ENCODE measurements at regions not wholly inside any gene's neighbourhood (a gene's known extent, or its start where the extent isn't known, plus 50 kb on each side); places are given as distances from the start of the nearest gene placed in this dataset.

DNA sequence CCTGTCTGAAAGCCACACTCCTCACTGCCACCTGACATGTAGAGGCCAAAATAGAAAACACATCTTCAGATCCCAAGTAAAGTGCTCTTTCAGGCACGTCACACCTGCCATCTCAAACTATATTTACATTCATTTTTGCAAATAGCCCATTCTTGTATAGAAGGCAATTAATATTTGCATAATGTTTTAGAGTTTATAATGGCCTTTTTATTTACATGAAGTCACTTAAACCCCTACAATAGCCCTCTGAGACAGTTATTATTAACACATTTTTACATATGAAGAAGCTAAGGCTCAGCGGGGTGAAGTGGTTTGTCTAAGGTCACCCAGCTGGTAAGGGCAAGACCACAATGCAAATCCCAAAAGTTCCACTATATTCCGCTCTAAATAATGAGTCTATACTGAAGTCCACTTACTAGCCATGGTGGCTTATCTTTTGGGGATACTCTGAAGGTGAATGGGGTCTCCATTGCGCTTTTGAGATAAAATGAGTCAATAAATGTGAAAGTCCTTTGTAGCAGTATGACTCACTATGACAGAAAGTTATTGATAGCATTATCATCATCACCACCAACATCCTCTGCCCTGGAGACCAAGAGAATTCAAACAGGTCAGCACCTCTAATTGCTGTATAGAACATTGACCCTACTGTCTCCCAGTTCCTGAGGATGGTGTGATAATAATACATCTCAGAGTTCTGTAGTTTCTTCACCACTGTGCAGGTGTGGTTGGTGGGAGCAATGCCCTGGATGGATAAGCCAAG lies 155.9 kb upstream of the BCL6 start:
- no peak for DNase-seq (ENCODE audit: low read depth)

DNA sequence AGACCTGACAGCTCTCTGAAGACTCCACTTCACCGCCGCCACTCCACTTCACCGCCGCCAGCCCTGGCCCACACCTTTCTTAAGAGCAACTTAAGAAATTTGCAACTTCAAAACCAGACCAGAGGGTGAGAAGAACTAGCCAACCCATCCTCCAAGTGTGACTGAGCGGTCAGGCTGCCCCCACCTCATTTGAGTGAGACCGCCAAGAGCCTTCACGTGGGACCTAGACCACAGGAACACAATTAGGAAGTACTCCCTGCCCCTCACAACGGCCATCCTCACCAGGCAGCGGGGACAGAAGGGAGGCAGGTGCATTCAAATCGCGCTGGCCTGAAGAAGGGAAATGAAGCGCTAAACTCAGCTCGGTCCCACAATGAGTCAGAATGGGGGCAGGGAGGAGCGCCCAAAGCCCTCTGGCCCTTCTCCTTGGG lies 156.8 kb upstream of the BCL6 start:
- DNase-seq (ENCODE audit: low read depth), result no peak

DNA sequence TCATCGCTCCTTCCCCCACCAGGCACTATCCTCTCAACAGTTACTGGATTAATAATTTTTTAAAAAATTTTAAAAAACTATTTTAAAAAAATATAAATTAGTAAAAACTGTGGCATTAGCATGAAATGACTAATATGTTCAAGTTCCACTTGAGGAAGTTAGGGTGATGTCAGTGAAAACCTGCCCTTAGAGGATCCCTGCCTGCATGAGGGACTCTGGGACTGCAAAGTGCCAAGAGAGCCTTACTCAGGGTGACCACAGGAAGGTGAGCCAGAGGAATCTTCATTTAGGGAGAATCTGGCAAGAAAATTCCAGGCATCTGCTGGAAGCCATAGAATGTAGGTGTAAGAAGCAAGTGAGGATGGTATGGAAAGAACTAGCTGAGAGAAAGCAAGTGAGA lies 157.7 kb upstream of the BCL6 start:
- peak; percentile 20 for DNase-seq (ENCODE audit: low read depth)

DNA sequence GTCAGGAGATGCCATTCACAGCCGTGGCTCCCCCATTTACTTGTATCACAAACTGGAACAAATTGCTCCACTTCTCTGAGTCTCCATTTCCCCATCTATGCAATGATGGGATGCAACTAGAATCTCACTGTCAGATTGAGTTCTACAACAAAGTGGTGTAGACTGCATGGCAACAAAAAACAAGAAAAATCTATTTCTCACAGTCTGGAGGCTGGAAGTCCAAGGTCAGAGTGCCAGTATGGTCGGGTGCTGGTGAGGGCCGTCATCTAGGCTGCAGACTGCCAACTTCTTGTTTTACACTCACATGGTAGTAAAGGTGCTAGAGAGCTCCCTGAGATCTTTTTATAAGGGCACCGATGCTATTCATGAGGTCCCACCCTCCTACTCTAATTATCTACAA lies 158.4 kb upstream of the BCL6 start:
- no peak for DNase-seq (ENCODE audit: low read depth)

DNA sequence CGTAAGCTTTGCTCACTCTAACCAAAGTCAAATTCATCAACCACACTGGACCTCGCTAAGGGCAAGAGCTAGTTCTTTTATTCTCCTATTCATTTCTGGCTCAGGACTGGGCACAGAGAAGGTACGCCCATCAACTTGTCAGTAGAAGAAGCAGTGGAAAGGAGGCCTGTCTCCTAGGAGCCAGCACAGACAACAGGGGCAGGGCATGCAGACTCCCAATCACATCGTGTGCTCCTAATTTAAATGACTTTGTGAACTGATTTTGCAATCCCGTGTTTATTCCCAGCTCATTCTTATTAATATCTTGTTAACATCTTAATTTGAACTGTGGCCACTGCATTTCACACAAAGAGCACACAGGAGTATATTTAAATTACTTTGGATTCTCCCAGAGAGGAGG lies 161.1 kb upstream of the BCL6 start:
- DNase-seq (ENCODE audit: low read depth), result no peak

DNA sequence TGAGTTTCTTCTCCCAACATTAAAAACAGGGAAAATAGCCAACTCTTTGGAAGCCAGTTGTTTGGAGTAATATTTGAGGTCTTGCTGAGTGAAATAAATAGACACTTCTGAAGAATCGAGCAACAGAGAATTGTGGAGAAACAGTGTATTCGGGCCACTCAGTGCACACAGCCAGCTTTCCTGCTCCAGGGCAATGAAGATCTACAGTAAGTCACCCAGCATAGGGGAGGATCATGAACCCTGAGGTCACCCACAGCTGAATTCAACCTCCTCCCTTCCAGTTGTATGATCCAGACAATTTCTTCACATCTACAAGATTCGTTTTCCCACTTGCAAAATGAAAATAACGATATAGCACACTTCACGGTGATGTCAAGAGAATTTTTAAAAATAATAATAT lies 161.7 kb upstream of the BCL6 start:
- DNase-seq (ENCODE audit: low read depth), result no peak

DNA sequence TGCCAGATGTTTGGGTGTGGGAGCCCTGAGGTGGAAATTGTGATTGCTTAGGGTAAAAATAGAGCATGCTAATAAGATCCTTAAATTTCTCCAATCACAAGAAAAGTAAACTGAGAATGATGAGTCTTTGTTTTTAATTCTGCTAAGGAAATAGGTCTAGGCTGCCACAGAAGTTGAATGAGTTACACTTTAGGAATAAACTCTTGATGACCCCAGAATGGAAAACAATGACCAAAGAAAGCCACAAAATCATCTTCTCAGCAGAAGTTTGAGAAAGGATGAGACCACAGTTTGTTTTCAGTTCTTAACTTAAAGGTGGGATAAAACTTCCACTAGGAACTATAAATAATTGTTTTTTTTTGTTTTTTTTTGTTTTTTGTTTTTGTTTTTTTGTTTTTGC lies 164.6 kb upstream of the BCL6 start:
- peak; percentile 60 for DNase-seq (ENCODE audit: low read depth)

DNA sequence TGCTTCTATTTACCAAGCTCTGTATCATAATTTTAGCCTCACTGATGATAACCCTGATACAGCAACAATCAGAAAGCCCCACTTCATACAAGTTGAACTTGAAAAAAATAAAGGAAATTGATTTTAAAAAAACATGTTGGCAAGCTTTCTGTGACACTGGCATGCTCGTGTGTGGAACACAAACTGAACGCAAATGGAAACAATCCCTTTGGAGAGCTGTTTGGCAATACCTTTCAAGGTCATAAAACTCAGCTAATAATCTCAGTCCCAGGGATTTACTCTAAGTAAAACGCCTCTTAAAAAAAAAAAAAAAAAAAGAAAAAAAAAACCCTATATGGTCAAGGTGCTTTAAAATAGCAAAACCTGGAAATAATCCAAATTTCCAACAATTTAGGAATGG lies 166.7 kb upstream of the BCL6 start:
- DNase-seq (ENCODE audit: low read depth), result no peak

DNA sequence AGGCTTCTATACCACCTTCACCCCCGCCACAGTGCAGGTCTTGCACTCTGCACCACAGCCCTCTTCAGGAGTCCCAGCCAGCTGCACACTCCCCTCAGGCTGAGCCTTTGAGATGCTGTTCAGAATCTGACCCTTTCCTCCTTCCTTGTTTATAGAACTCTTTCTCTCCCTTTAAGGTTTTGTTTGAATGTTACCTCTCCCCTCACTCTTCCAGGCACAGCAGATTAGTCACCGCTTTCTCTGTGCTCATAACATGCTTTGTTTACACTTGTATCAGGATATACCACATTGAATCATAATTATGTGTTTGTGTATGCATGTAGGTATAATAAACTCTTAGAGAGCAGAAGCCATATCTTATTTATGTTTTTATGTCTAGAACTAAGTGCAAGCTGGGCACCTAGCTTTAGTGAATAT lies 168.4 kb upstream of the BCL6 start:
- peak; percentile 61 for DNase-seq (ENCODE audit: low read depth)

DNA sequence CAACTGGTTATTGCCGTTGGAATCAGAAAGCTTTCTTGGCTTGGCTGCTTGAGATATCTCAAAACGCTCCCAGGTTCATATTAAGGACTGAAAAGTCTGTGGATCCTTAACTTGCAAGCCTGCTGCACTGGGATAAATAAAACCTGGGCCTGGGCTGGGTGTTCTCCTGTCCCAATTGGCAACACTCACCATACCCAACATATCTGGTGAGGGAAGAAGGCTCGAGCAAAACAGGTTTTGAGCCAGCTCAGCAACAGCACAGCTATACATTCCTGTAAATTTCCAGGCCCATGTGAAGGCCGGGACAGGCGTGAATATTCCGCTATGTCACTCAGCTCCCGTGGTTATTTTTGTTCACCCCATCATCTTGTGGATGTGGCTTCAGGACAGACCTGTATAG lies 169.0 kb upstream of the BCL6 start:
- DNase-seq (ENCODE audit: low read depth), result peak; percentile 14

DNA sequence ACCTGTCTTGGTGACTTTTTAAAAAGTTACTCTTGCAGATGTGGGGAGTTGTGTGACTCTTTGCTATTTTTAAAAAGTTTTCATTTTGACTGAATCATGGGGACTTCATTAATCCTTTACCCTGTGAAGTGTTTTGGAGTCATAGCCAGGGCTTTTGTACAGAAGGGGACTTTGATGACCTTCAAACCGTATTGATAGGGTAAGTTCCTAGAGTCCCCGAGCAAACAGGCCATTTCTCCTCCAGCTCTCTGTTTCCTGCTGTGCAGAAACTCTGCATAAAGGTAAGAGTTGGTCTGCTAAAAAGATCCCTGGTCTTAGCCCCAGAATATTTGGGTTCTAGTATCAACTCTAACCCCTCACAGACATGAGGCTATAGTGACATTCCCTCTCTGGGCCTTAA lies 170.8 kb upstream of the BCL6 start:
- DNase-seq (ENCODE audit: low read depth), result no peak

DNA sequence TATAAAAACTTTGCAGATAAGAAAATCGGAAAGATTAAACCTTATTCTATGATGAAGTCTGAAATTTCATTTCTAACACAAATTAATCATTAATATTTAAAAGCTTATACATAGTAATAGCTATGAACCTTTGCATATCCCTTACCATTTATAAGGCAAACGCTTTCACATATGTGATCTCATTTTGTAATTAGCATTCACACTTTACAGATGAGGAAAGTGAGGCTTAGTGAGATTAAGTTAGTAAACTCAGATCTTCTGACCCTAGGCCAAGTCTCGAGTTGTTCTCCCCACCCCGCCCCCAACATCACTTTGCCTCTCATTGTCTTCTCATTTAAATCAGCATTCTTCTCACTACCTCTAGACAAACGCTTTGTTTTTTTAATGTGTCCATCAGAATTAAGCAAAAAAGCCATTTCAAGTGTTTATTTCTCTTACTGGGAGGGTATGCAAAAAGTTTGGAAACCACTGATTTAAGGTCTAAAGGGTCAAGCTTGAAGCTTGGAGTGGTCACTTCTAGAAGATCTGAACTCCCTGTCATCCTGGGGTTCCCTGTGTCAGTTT lies 172.9 kb upstream of the BCL6 start:
- no peak for DNase-seq (ENCODE audit: low read depth)

DNA sequence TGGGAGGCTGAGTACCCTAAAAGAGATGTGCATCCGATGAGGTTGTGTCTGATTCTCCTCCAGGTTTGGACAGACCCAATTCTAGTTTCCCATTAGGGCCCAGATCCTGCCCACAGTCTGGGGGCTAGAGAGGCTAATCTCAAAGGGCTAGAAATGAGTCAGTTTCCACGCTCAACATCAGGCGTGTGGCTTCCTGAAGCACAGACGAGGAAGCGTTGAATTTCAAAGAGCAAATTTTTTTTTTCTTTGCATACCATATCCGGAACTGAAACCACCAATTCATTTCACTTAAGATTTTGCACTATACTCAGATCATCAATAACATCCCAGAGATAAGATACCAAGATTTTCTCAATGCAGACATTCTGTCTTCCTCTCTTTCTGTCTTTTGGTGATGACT lies 173.8 kb upstream of the BCL6 start:
- DNase-seq (ENCODE audit: low read depth), result no peak

DNA sequence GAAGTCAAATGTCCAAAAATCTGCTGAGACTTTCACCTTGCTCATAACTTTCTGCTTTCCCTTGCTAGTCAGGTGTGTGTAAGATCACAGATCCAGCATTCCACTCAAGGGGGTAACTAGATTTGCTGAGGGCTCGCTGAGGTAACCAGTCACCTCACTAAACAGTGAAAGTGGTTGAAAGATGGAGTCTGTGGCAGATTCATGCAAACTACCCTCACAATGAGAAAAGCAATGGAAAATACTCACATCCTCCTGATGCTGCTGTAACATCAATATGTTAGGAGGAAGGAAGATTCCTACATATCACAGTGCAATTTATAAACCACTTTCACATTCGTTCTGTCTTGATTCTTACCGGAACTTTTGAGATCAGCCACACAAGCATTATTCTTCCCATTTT lies 174.3 kb upstream of the BCL6 start:
- no peak for DNase-seq (ENCODE audit: low read depth)

DNA sequence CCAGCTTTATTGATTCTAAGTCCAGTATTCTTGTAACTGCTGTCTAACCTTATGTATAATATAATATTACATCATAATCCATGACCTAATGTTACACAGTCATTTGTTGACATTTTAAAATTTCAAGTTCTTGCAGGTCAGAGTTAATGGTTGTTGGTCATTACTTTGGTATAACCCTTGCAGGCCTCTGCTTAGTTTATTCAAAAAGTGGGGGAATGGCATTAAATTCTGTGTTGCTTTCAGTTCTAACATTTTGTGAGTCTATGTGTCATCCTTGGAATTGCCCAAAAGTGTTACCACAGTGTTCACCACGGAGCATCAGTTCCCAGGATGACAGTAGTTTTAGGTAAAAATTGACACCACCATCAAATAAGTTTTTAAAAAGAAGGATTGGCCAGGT lies 174.8 kb upstream of the BCL6 start:
- peak; percentile 26 for DNase-seq (ENCODE audit: low read depth)

DNA sequence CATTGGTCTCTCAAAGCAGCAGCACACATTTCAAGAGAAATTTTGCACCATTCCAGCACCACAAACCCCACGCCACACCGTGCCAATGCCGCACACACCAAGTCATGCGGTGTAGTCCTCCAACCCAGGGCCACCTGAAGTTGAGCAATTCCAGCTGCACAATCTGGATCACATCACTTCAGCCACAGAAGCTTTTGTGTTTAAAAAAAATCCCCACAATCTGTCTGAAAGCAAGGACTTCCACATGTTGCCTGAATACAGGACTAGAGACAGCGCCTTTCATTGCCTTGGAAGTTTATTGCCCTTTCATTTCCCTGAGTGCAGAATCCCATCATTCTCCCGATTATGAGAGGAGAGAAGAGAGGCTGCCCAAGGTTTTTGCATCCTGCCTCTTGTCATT lies 175.6 kb upstream of the BCL6 start:
- DNase-seq (ENCODE audit: low read depth), result no peak

DNA sequence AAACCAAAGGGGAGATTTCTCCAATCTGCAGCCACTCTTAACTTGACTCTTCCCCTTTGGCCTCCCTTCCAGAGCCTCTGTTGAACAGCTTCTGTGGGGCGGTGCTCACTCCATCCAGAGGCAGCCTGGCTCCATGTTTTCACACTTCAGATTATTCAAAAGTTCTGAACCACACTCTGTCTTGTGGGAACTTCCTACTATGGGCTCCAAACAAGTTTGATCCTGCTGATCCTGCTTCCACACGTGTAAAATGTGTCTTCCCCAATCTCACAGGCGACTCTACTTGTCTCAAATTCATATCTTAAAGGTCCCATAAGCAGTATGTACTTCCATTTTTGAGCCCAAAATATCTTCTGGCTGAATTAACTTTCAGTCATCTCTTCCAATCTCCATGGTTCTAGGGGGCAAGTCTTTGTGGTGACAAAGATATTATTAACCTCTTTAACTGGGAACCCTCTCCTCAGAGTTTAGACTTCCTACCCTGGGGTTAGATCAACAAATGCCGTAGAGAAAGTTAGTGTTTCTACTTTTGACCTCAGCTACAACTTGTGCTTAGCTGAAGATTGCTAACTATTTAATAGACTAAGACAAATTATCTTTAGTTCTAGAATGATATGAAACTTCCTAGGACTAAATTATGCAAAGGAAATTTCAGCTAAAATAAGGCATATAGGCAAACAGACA lies 176.3 kb upstream of the BCL6 start:
- peak; percentile 51 for DNase-seq (ENCODE audit: low read depth)

DNA sequence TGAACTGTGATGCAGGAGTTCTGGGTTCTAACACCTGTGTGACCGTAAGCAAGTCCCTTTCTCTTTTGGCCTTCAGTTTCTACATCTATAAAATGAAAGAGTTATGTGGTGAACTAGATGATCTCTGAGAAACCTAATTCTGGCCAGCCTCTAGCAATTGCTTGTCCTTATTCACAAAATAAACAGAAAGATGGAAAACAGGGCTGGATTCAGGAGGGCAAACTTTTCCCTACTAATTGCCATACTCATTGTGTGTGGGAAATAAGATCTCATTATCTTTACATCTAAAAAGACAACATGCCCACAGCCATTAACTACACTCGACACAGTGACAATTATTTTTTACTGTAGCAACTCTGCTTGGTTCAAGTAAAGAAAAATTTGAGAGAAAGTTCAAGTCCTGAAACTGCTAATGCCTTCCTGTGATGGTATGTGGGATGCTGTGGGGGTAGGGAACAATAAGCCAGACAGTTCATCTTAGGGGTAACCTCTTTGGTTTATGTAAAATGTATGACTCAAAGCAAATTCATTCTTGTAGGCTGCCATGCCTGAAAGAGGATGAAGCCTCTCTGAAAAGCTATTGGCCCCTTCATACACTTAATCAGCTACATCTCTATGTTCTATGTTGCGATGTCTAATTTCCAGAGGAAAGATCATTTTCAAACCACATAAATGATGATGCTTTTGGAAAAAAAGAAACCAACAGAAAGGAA lies 177.6 kb upstream of the BCL6 start:
- peak; percentile 91 for DNase-seq (ENCODE audit: low read depth)

DNA sequence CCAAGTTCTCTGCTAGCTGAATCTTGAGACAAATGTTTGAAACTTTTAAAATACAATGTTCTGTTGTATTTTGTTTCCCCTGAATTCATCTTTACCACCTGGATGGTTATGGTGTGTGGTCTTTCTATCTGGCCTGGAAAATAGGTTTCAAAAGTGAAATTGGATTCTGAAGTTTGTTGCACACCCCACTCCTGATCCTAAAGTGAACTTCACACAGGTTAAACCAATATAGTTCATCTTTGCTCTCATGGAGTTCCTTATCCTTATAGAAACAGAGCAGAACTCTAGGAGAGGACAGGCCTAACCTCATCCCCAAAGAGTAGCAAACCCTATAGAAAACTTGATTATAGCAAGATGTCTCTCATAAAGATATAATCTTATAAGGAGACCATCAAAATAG lies 179.4 kb upstream of the BCL6 start:
- DNase-seq (ENCODE audit: low read depth), result no peak

DNA sequence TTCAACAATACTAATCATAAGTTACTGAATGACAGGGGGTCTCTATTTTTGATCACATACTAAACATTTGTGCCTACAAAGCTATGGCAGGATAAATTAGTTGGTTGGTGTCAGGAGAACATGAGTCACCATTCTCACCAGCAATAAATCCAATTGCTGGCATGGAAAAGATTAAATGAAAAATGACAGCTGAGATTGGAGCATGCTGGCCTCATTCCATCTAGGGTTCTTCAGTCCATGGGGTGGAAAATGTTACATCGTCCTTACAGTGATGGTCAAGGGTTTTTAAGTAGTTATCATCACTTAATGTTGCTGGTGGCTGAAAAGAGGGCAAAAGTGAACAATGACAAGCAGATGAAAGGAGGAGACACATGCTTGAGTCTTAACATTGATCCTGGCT lies 180.1 kb upstream of the BCL6 start:
- peak; percentile 31 for DNase-seq (ENCODE audit: low read depth)

DNA sequence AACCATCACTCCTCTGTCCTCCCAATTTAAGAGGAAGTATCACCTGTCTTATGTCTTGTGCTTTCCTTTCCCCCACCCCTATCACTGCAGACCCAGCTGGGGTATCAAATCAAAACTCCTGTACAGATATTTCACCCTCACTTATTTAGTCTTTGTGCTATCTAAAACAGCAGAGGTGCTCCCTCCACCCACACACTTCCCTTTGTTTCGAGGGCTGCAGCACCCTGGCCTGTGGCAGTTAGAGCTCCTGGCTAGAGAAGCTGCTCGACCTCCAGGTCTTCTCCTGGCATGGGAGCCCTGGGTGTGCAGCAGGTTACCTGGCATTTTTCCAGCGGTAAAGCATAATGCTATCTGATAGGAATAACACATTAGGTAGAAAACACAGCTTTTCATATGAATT lies 181.4 kb upstream of the BCL6 start:
- DNase-seq (ENCODE audit: low read depth), result no peak

DNA sequence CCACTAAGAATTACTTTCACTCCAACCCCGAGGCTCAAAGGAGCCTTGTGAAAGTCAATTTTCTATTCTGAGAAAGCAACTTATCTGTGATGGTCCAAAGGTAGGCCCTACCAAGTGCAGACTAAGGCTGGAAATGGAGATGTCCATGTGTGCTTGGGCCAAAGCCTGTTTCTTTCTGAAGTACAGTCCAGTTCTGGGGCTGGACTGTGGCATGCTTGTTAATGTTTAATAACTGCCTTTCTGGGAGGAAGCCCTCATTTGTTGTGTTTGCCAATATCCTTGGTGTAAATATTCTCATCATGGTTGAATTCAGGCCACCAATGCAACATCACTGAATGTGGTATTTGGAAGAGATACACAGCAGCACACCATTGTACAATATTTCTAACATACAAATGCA lies 182.3 kb upstream of the BCL6 start:
- no peak for DNase-seq (ENCODE audit: low read depth)
